A549 (cell line): ENCODE measurements at regions not wholly inside any gene's neighbourhood (a gene's known extent, or its start where the extent isn't known, plus 50 kb on each side); places are given as distances from the start of the nearest gene placed in this dataset.

Experiments used
- ATAC-seq, 2 experiments: fragments of 200-7000 bp in 1 of 2; fragments of >200 bp in 1 of 2; cut with Nextera tagmentation in 1 of 2; cut with Tn5 transposase in 1 of 2; 3 replicates each; pipeline versions ENCODE4 v1.8.0 to v1.9.1; 2018 to 2020; ENCODE audit warnings: mild to moderate bottlenecking in 1 of 2, moderate library complexity in 1 of 2
- CTCF ChIA-PET: fragments of 300-600 bp; sonication (Branson Sonifier 250); formaldehyde crosslinking; extraction: SDS; loops from one replicate; lab custom pipeline; 2021; ENCODE audit warnings: antibody characterized with exemption, inconsistent platforms; lab: Yijun Ruan, JAX
- POLR2A ChIA-PET: fragments of 350-600 bp; formaldehyde crosslinking; extraction: SDS; loops from one replicate; lab custom pipeline; 2021; ENCODE audit warnings: antibody characterized with exemption, inconsistent platforms; lab: Yijun Ruan, JAX
- DNase-seq, 2 experiments: peaks; one replicate each; pipeline versions ENCODE4 v3.0.0 to v3.0.0-alpha.2; 2011 to 2016; ENCODE audit warnings: low read depth in 1 of 2, low spot score in 1 of 2
- FAIRE-seq: peaks from 2 replicates; lab custom pipeline; 2011; peaks lifted over from hg19 to GRCh38; lab: Jason Lieb, UNC
- H3K27ac ChIP-seq, 2 experiments: fragments of >200 bp; sonication (Bioruptor Twin); formaldehyde crosslinking; 3 replicates each; pipeline ENCODE4 v1.5.1; 2016 to 2017
- H3K4me1 ChIP-seq: fragments of >200 bp; sonication (Bioruptor Twin); formaldehyde crosslinking; 3 replicates; pipeline ENCODE4 v1.6.1; 2016
- H3K4me2 ChIP-seq: fragments of >200 bp; sonication (Bioruptor Twin); formaldehyde crosslinking; 3 replicates; pipeline ENCODE4 v1.6.1; 2016
- H3K4me3 ChIP-seq: fragments of >200 bp; sonication (Bioruptor Twin); formaldehyde crosslinking; 3 replicates; pipeline ENCODE4 v1.5.1; 2016
- H3K9me3 ChIP-seq: fragments of >200 bp; sonication (Bioruptor Twin); formaldehyde crosslinking; 3 replicates; pipeline ENCODE4 v1.6.1; 2016
- BHLHE40 ChIP-seq: IDR thresholded peaks from 2 replicates; pipeline ENCODE4 v1.6.1; 2012; ENCODE audit warnings: low read depth, low read length, inconsistent platforms
- CEBPB ChIP-seq, 2 experiments: fragments of >200 bp in 1 of 2; sonication (Bioruptor Twin) in 1 of 2; formaldehyde crosslinking in 1 of 2; IDR thresholded peaks; 2 replicates each; pipeline ENCODE4 v1.6.1; 2012 to 2016
- EHF ChIP-seq: fragments of 250-450 bp; sonication (Bioruptor Pico); IDR thresholded peaks from 2 replicates; pipeline ENCODE4 v1.5.0; 2020; ENCODE audit warnings: mild to moderate bottlenecking
- FOSL2 ChIP-seq, 2 experiments: fragments of 450-650 bp in 1 of 2; fragments of >200 bp in 1 of 2; sonication (Bioruptor Twin) in 1 of 2; formaldehyde crosslinking; IDR thresholded peaks; 2 replicates each; pipeline versions ENCODE4 v1.5.0 to v1.6.1; 2016 to 2020; ENCODE audit warnings: mild to moderate bottlenecking in 1 of 2, moderate library complexity in 1 of 2
- FOXS1 ChIP-seq: fragments of 250-450 bp; sonication (Bioruptor Pico); IDR thresholded peaks from 2 replicates; pipeline ENCODE4 v1.5.0; 2020; ENCODE audit warnings: mild to moderate bottlenecking, moderate library complexity
- GATA3 ChIP-seq: IDR thresholded peaks from 2 replicates; pipeline ENCODE4 v1.6.1; 2012; ENCODE audit warnings: borderline replicate concordance
- HOXA7 ChIP-seq: fragments of 250-450 bp; sonication (Bioruptor Pico); IDR thresholded peaks from 2 replicates; pipeline ENCODE4 v1.5.0; 2020; ENCODE audit warnings: mild to moderate bottlenecking, moderate library complexity
- HOXB5 ChIP-seq: fragments of 250-450 bp; sonication (Bioruptor Pico); IDR thresholded peaks from 2 replicates; pipeline ENCODE4 v1.5.0; 2020; ENCODE audit warnings: mild to moderate bottlenecking, moderate library complexity
- KDM1A ChIP-seq: fragments of 200-600 bp; sonication (generic); IDR thresholded peaks from 2 replicates; pipeline ENCODE4 v1.6.1; 2016; ENCODE audit warnings: low read depth, mild to moderate bottlenecking
- NPAS2 ChIP-seq: fragments of 250-450 bp; sonication (Bioruptor Pico); IDR thresholded peaks from 2 replicates; pipeline ENCODE4 v1.8.0; 2022; ENCODE audit warnings: mild to moderate bottlenecking, moderate library complexity, borderline replicate concordance
- PHF8 ChIP-seq: fragments of 200-600 bp; sonication (generic); IDR thresholded peaks from 2 replicates; pipeline ENCODE4 v1.6.1; 2016; ENCODE audit warnings: low read depth, mild to moderate bottlenecking, antibody characterized with exemption, moderate library complexity, borderline replicate concordance
- POLR2A ChIP-seq: IDR thresholded peaks from 2 replicates; pipeline ENCODE4 v1.6.1; 2012; ENCODE audit warnings: mild to moderate bottlenecking, low read length
- POLR2AphosphoS2 ChIP-seq: conservative IDR thresholded peaks from 2 replicates; pipeline ENCODE4 v1.6.1; 2012; ENCODE audit warnings: low read length, improper control_type of control experiment, inconsistent platforms
- RAD21 ChIP-seq, 2 experiments: fragments of >200 bp in 1 of 2; sonication (Bioruptor Twin) in 1 of 2; formaldehyde crosslinking in 1 of 2; IDR thresholded peaks in 1 of 2; conservative IDR thresholded peaks in 1 of 2; 2 replicates in 1 of 2; 3 replicates in 1 of 2; pipeline ENCODE4 v1.6.1; 2012 to 2018; ENCODE audit warnings: inconsistent platforms in 1 of 2
- RARB ChIP-seq: fragments of 250-450 bp; sonication (Bioruptor Pico); IDR thresholded peaks from 2 replicates; pipeline ENCODE4 v1.8.0; 2021; ENCODE audit warnings: mild to moderate bottlenecking, moderate library complexity
- RFX5 ChIP-seq: fragments of 450-650 bp; IDR thresholded peaks from 2 replicates; pipeline ENCODE4 v1.7.1; 2014; ENCODE audit warnings: antibody characterized with exemption, mild to moderate bottlenecking, moderate library complexity
- RNF2 ChIP-seq: fragments of 200-600 bp; sonication (generic); IDR thresholded peaks from 2 replicates; pipeline ENCODE4 v1.6.1; 2016; ENCODE audit warnings: low read depth, mild to moderate bottlenecking, antibody characterized with exemption, moderate library complexity, borderline replicate concordance
- SREBF2 ChIP-seq: fragments of 450-650 bp; IDR thresholded peaks from 2 replicates; pipeline ENCODE4 v1.6.1; 2014; ENCODE audit warnings: mild to moderate bottlenecking, moderate library complexity
- TFCP2L1 ChIP-seq: fragments of 250-450 bp; sonication (Bioruptor Pico); IDR thresholded peaks from 2 replicates; pipeline ENCODE4 v1.5.0; 2021; ENCODE audit warnings: mild to moderate bottlenecking
- ZFP36 ChIP-seq: fragments of 450-650 bp; IDR thresholded peaks from 2 replicates; pipeline ENCODE4 v1.6.1; 2014; ENCODE audit warnings: borderline replicate concordance; ENCODE audit not compliant: partially characterized antibody
- ZNF302 ChIP-seq: fragments of 250-450 bp; sonication (Bioruptor Pico); IDR thresholded peaks from 2 replicates; pipeline ENCODE4 v1.9.0; 2021; ENCODE audit warnings: inconsistent platforms, mild to moderate bottlenecking, moderate library complexity
- WGBS: methylation state at CpG from one replicate; pipeline ENCODE4 v1.1.6; 2017; ENCODE audit errors: missing lambda C conversion rate; 5-methylcytosine and 5-hydroxymethylcytosine counted together
- TF ChIP-seq, protein P1 (sequence below): fragments of 200-600 bp; sonication (generic); IDR thresholded peaks from 2 replicates; pipeline ENCODE4 v1.6.1; 2016; ENCODE audit warnings: antibody characterized with exemption, mild to moderate bottlenecking, moderate library complexity
- TF ChIP-seq, protein P2 (sequence below): fragments of >200 bp; sonication (Bioruptor Twin); formaldehyde crosslinking; IDR thresholded peaks from 2 replicates; pipeline ENCODE4 v1.6.1; 2016
- TF ChIP-seq, protein P3 (sequence below): IDR thresholded peaks from 2 replicates; pipeline ENCODE4 v1.6.1; 2012

DNA sequence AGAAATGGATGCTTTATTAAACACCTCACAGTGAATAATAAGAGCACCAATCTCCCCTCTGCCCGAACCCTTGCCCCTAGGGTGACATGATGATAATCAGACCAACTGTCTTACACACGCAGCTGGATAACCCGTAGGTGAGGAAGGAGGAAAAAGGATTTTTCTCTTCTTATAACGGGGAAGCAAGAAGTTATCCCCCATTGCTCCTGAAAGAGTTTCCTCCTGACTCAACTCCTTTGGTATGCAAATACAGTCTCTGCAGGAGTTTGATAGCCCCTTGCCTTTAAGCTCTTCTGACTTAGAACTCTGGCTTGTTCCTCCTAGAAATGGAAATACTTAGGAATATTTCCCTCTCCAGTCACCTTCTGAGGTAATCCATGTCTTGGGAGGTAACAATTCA is 455.8 kb downstream of the TMEM135 start (continued):
- TF ChIP-seq, protein P1, sequence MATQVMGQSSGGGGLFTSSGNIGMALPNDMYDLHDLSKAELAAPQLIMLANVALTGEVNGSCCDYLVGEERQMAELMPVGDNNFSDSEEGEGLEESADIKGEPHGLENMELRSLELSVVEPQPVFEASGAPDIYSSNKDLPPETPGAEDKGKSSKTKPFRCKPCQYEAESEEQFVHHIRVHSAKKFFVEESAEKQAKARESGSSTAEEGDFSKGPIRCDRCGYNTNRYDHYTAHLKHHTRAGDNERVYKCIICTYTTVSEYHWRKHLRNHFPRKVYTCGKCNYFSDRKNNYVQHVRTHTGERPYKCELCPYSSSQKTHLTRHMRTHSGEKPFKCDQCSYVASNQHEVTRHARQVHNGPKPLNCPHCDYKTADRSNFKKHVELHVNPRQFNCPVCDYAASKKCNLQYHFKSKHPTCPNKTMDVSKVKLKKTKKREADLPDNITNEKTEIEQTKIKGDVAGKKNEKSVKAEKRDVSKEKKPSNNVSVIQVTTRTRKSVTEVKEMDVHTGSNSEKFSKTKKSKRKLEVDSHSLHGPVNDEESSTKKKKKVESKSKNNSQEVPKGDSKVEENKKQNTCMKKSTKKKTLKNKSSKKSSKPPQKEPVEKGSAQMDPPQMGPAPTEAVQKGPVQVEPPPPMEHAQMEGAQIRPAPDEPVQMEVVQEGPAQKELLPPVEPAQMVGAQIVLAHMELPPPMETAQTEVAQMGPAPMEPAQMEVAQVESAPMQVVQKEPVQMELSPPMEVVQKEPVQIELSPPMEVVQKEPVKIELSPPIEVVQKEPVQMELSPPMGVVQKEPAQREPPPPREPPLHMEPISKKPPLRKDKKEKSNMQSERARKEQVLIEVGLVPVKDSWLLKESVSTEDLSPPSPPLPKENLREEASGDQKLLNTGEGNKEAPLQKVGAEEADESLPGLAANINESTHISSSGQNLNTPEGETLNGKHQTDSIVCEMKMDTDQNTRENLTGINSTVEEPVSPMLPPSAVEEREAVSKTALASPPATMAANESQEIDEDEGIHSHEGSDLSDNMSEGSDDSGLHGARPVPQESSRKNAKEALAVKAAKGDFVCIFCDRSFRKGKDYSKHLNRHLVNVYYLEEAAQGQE: no peak
- TF ChIP-seq KDM1A (no peak), PHF8 (no peak), POLR2AphosphoS2 (no peak)

DNA sequence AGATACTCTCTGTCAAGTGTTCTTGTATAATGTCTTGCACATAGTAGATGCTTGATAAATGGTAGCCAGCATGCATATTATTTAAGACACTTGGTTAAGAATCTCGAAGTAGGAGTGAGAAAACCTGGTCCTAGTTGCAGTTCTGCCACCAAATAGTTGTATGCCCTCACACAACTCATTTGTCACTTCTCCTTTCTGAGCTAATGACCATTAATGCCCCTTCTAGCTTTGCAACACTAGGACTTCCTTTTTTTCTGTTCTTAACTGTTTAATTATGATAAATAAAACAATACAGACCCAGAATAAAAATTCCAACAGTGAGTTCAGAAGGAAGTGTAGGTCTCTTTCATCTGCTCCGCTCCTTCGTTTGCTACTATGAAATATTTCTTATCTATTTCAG is 453.6 kb downstream of the TMEM135 start:
- WGBS: 0% methylated on average over 3 of the region's 3 CpGs
- Histone ChIP-seq H3K9me3 (no peaks in the 10 kb centered on the region), H3K4me1 (no peaks in the 10 kb centered on the region), H3K4me2 (no peak overlapping the region), H3K27ac (no peak overlapping the region), H3K4me3 (no peak overlapping the region)
- DNase-seq (no peak), FAIRE-seq (no peak), ATAC-seq (no peak)
- CTCF ChIA-PET: no interaction called here
- TF ChIP-seq TFCP2L1 (CRISPR knock-in tag) (no peak), RFX5 (no peak), HOXB5 (no peak), FOXS1 (no peak), NPAS2 (no peak), ZNF302 (no peak), CEBPB (IDR thresholded peaks at IDR 0.05) (no peak), POLR2A (no peak), RARB (CRISPR knock-in tag) (no peak), EHF (no peak), ZFP36 (no peak), BHLHE40 (no peak), SREBF2 (no peak), RNF2 (no peak), RAD21 (conservative IDR thresholded peaks at IDR 0.05 in 1 of 2, IDR thresholded peaks at IDR 0.05 in 1 of 2) (no peak)
- TF ChIP-seq, protein P1: no peak
- TF ChIP-seq, protein P2, sequence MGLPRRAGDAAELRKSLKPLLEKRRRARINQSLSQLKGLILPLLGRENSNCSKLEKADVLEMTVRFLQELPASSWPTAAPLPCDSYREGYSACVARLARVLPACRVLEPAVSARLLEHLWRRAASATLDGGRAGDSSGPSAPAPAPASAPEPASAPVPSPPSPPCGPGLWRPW: no peak
- POLR2A ChIA-PET: no interaction called here

DNA sequence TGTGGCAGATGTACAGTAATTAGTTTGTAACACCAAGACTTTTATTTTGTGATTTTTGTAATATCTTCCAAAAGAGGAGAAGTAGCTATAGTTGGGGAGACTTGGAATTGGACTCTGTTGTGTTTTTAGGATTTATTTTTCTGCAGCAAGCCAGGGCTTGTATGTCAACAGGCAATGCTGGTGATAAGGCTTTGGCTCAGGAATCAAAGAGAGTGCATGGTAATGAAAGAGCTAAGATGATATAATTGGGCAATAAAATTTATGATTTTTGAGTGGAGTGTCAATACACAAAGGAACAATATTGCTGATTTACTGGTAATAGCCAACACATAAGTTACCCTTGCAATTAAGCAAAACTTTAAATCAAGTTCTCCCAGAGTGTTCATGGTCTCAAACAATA is 452.9 kb downstream of the TMEM135 start:
- no peaks in the 10 kb centered on the region for H3K9me3 ChIP-seq
- DNase-seq: no peak
- TF ChIP-seq HOXB5: no peak
- TF ChIP-seq FOSL2 (IDR thresholded peaks at IDR 0.05): no peak
- TF ChIP-seq FOSL2 (CRISPR knock-in tag; IDR thresholded peaks at IDR 0.05): no peak
- no peak for TF ChIP-seq KDM1A
- TF ChIP-seq, protein P2: no peak
- TF ChIP-seq HOXA7 (CRISPR knock-in tag): no peak
- no peak for TF ChIP-seq EHF
- TF ChIP-seq, protein P3, sequence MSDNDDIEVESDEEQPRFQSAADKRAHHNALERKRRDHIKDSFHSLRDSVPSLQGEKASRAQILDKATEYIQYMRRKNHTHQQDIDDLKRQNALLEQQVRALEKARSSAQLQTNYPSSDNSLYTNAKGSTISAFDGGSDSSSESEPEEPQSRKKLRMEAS: no peak
- TF ChIP-seq GATA3: no peak
- TF ChIP-seq BHLHE40: no peak
- TF ChIP-seq, all 56 proteins: peak for 0
- H3K4me2 ChIP-seq: no peak overlapping the region
- no peaks in the 10 kb centered on the region for H3K4me1 ChIP-seq
- FAIRE-seq (no peak), ATAC-seq (no peak)
- H3K4me3 ChIP-seq: no peak overlapping the region
- H3K27ac ChIP-seq: no peak overlapping the region
- CTCF ChIA-PET: interaction anchor here (0.6 kb wide), 1 partner anchor 11 kb away, joined by 3 read pairs; no protein-coding TSS in a partner anchor
- POLR2A ChIA-PET: no interaction called here
